ENCODE measurements at regions not wholly inside any gene's neighbourhood (a gene's known extent, or its start where the extent isn't known, plus 50 kb on each side); places are given as distances from the start of the nearest gene placed in this dataset.

DNA sequence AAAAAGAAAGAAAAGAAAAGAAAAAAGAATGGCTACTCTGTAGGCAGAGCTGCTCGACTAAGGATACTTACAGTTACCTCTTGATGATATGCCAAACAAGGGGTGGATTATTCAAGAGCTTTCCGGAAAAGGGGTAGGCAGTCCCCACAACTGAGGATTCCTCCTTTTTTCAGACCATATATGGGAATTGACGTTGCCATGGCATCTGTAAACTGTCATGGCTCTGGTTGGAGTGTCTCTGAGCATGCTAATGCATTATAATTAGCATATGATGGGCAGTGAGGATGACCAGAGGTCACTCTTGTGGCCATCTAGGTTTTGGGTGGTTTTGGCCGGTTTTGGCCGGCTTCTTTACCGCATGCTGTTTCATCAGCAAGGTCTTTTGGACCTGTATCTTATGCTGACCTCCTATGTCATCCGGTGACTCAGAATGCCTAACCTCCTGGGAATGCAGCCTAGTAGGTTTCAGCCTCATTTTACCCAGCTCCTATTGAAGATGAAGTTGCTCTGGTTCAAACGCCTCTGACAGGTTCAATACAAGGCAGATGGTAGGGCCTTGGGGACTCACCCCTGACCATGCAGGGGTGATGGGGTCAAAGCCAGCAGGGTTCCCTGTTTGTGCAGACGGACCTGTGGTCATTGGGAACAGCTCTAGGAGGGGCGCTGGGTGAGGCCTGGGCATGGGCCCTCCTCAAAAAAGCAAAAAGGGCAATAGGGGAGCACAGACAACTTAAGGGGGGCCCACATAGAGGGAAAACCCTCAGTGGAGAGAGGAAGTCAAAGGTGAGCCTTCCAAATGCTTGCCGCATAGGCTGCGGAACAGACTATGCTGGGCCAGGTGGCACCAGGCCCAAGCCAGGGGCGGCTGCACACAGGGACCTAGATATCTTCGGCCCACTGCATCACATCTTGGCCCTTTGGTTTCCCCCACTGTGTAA, 251.2 kb upstream of the RAB6C start:
- Histone ChIP-seq H3K4me3 (ENCODE audit: low read depth, low read length) (no peak overlapping the region), H3K9me3 (ENCODE audit: control insufficient read depth, insufficient read depth, low read length) (peaks cover 24% of the 10 kb centered on the region), H3K27ac (ENCODE audit: low read depth, low read length) (no peak overlapping the region), H3K27me3 (ENCODE audit: control insufficient read depth, insufficient read depth, low read length) (no peaks in the 10 kb centered on the region)
- TF ChIP-seq, protein P1, sequence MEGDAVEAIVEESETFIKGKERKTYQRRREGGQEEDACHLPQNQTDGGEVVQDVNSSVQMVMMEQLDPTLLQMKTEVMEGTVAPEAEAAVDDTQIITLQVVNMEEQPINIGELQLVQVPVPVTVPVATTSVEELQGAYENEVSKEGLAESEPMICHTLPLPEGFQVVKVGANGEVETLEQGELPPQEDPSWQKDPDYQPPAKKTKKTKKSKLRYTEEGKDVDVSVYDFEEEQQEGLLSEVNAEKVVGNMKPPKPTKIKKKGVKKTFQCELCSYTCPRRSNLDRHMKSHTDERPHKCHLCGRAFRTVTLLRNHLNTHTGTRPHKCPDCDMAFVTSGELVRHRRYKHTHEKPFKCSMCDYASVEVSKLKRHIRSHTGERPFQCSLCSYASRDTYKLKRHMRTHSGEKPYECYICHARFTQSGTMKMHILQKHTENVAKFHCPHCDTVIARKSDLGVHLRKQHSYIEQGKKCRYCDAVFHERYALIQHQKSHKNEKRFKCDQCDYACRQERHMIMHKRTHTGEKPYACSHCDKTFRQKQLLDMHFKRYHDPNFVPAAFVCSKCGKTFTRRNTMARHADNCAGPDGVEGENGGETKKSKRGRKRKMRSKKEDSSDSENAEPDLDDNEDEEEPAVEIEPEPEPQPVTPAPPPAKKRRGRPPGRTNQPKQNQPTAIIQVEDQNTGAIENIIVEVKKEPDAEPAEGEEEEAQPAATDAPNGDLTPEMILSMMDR (IDR thresholded peaks at IDR 0.05; ENCODE audit: low read depth, low read length), result no peak
- CTCF ChIA-PET, result no interaction called here
- DNase-seq (ENCODE audit: low read depth, low spot score), result no peak
- POLR2A ChIA-PET, result no interaction called here

DNA sequence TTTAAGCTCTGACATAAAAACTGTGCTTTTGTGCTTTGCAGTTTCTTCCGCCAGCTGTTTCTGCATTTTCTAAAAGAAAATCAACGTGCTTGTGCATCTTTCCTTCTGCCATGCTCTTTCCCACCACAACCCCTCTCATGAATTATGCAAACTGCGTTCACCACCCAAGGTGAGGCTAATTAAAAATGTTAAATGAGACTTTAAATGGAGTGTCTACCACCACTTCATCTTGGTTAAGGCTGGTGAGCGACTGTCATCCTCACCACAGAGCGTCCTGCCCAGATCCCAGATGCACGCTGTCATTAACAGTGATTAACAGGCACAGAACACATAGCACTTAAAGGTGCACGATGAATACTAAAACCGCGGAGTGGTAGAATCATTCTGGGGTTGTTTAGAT, 250.5 kb upstream of the RAB6C start:
- no peak overlapping the region for H3K4me3 ChIP-seq (ENCODE audit: low read depth, low read length)
- H3K27me3 ChIP-seq (ENCODE audit: control insufficient read depth, insufficient read depth, low read length), result no peaks in the 10 kb centered on the region
- TF ChIP-seq, protein P1 (IDR thresholded peaks at IDR 0.05; ENCODE audit: low read depth, low read length), result no peak
- POLR2A ChIA-PET, result no interaction called here
- peaks cover 23% of the 10 kb centered on the region for H3K9me3 ChIP-seq (ENCODE audit: control insufficient read depth, insufficient read depth, low read length)
- H3K27ac ChIP-seq (ENCODE audit: low read depth, low read length), result no peak overlapping the region
- DNase-seq (ENCODE audit: low read depth, low spot score), result no peak
- CTCF ChIA-PET, result no interaction called here

DNA sequence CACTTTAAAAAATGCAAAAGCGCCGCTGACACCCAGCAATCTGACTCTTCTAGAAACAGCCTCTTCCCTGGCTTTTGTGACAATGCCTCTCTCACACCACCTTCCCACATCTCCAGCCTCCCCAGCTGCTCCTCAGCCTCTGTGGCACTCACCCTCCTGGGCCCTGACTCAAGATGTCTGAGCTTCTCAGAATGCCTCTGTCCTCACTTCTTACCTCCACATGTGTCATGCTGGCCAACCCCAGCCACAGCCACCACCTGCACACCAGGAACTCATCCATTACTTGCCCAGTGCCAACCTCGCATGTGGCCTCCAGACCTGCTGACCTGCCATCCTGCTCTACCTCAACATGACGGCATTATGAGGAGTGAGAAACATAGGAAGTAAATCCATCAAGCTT, 249.8 kb upstream of the RAB6C start:
- CTCF ChIA-PET, result no interaction called here
- Histone ChIP-seq H3K9me3 (ENCODE audit: control insufficient read depth, insufficient read depth, low read length) (peaks cover 26% of the 10 kb centered on the region), H3K4me3 (ENCODE audit: low read depth, low read length) (no peak overlapping the region), H3K27me3 (ENCODE audit: control insufficient read depth, insufficient read depth, low read length) (no peaks in the 10 kb centered on the region), H3K27ac (ENCODE audit: low read depth, low read length) (no peak overlapping the region)
- DNase-seq (ENCODE audit: low read depth, low spot score), result no peak
- POLR2A ChIA-PET, result no interaction called here
- TF ChIP-seq, protein P1 (IDR thresholded peaks at IDR 0.05; ENCODE audit: low read depth, low read length), result no peak

DNA sequence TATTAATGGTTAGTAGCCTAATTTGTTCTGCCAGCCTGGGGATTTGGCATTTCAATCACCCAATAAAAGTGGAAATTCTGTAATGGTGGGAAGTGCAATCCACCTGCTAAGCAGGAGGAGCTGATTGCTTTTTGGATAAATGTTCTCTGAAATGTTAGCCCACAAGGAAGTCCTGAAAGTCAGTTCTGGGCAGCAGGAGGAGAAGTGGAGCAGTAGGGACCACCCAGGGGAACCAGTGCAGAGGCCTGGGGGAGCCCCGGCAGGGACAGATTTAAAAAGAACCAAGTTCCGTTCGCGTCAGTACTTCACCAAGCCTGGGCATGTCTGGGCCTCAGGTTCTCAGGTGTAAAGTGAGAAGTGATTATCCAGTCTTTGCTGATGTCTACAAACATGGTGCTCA, 248.5 kb upstream of the RAB6C start:
- no peak overlapping the region for H3K27ac ChIP-seq (ENCODE audit: low read depth, low read length)
- H3K9me3 ChIP-seq (ENCODE audit: control insufficient read depth, insufficient read depth, low read length), result peaks cover 27% of the 10 kb centered on the region
- DNase-seq (ENCODE audit: low read depth, low spot score), result no peak
- ChIA-PET CTCF (no interaction called here), POLR2A (no interaction called here)
- TF ChIP-seq, protein P1 (IDR thresholded peaks at IDR 0.05; ENCODE audit: low read depth, low read length), result no peak
- H3K27me3 ChIP-seq (ENCODE audit: control insufficient read depth, insufficient read depth, low read length), result no peaks in the 10 kb centered on the region
- H3K4me3 ChIP-seq (ENCODE audit: low read depth, low read length), result no peak overlapping the region

DNA sequence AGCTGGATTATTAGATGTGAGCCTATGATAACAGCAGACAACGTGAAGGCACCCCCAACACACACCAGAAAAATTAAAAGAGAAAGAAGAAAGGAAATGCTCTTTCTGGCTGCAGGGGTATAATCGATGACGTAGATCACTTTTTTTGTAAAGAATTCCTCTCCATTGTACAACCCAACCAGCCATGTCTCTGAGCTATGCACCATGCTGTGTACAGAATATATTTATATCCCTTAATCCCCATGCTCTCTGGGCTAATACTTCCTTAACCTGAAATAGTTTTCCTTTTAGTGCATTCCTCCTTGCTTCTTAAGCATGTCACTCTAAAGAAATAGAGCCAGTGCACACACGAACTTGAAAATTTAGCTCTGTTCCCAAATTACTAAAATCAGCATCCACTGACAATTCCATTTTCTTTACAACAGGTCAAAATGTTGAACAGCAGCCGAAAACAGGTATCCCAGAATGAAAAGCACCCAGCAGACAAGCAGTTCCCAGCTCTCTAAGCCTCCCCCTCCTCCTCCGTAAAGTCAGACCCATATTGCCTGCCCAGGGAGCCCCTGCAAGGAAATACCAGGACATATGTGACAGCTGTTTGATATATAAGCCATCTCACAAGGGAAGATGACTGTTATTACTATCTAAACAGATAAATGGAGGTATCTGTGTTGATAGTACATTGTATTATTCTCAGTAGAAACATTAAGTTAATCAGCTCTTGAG, 247.4 kb upstream of the RAB6C start:
- peaks cover 27% of the 10 kb centered on the region for H3K9me3 ChIP-seq (ENCODE audit: control insufficient read depth, insufficient read depth, low read length)
- ChIA-PET CTCF (no interaction called here), POLR2A (no interaction called here)
- no peak for DNase-seq (ENCODE audit: low read depth, low spot score)
- H3K4me3 ChIP-seq (ENCODE audit: low read depth, low read length), result no peak overlapping the region
- H3K27ac ChIP-seq (ENCODE audit: low read depth, low read length), result no peak overlapping the region
- no peaks in the 10 kb centered on the region for H3K27me3 ChIP-seq (ENCODE audit: control insufficient read depth, insufficient read depth, low read length)
- TF ChIP-seq, protein P1 (IDR thresholded peaks at IDR 0.05; ENCODE audit: low read depth, low read length), result no peak

Measured in AG04450 (cell line).